ENCODE measurements at regions not wholly inside any gene's neighbourhood (a gene's known extent, or its start where the extent isn't known, plus 50 kb on each side); places are given as distances from the start of the nearest gene placed in this dataset.

DNA sequence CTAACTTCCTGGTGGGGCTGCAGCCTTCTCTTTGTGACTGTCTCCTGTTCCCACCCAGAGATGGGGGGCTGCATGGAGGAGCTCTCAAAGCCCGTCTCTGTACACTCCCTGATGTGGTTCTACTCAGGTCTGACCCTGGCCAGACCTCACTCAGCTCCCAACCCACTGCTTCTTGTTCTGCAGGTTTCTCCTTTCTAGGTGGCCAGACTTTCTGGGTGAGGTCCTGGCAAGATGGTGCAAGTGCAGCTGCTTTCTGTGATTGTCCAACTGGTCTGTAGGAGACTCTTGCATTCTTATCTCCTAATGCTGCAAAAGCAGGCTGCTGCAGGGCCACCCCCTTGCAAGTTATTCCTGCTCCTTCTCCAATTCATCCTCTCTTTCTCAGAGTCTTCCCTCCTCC lies 77.4 kb upstream of the XCR1 start (continued):
- TF ChIP-seq, protein P1, sequence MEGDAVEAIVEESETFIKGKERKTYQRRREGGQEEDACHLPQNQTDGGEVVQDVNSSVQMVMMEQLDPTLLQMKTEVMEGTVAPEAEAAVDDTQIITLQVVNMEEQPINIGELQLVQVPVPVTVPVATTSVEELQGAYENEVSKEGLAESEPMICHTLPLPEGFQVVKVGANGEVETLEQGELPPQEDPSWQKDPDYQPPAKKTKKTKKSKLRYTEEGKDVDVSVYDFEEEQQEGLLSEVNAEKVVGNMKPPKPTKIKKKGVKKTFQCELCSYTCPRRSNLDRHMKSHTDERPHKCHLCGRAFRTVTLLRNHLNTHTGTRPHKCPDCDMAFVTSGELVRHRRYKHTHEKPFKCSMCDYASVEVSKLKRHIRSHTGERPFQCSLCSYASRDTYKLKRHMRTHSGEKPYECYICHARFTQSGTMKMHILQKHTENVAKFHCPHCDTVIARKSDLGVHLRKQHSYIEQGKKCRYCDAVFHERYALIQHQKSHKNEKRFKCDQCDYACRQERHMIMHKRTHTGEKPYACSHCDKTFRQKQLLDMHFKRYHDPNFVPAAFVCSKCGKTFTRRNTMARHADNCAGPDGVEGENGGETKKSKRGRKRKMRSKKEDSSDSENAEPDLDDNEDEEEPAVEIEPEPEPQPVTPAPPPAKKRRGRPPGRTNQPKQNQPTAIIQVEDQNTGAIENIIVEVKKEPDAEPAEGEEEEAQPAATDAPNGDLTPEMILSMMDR (IDR thresholded peaks at IDR 0.05; ENCODE audit: poor library complexity, severe bottlenecking): no peak

DNA sequence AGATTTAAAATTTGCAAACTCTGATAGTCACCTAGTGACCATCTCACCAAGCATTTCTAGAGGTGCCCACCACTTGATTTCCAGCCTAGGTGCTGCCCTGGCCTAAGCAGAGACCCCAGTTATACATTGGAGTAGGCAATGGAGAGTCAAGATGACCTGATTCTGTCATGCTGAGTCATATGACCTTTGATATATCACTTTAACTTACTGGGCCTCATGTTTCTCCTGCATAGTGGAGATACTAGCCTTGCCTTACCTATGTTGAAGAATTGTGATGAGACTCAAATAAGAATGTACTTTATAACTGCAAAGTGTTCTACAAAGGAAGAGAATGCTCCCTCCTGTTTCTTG lies 75.5 kb upstream of the XCR1 start:
- H3K9ac ChIP-seq (ENCODE audit: low read length): no peak overlapping the region
- H3K27ac ChIP-seq (ENCODE audit: low read length): no peak overlapping the region
- no peak overlapping the region for H3K4me3 ChIP-seq (ENCODE audit: low read length)
- TF ChIP-seq RAD21 (conservative IDR thresholded peaks at IDR 0.05) (no peak), POLR2AphosphoS5 (IDR thresholded peaks at IDR 0.05) (no peak), TAF1 (IDR thresholded peaks at IDR 0.05; ENCODE audit: low read depth) (no peak), SMC3 (conservative IDR thresholded peaks at IDR 0.05; ENCODE audit: poor library complexity) (no peak), MXI1 (conservative IDR thresholded peaks at IDR 0.05; ENCODE audit: poor library complexity, severe bottlenecking) (no peak), EP300 (conservative IDR thresholded peaks at IDR 0.05; ENCODE audit: poor library complexity, severe bottlenecking) (no peak), EZH2 (IDR thresholded peaks at IDR 0.05; ENCODE audit: borderline replicate concordance, insufficient read depth, low read length, poor library complexity, severe bottlenecking) (no peak)
- TF ChIP-seq, protein P1 (IDR thresholded peaks at IDR 0.05; ENCODE audit: poor library complexity, severe bottlenecking): no peak
- TF ChIP-seq, protein P2, sequence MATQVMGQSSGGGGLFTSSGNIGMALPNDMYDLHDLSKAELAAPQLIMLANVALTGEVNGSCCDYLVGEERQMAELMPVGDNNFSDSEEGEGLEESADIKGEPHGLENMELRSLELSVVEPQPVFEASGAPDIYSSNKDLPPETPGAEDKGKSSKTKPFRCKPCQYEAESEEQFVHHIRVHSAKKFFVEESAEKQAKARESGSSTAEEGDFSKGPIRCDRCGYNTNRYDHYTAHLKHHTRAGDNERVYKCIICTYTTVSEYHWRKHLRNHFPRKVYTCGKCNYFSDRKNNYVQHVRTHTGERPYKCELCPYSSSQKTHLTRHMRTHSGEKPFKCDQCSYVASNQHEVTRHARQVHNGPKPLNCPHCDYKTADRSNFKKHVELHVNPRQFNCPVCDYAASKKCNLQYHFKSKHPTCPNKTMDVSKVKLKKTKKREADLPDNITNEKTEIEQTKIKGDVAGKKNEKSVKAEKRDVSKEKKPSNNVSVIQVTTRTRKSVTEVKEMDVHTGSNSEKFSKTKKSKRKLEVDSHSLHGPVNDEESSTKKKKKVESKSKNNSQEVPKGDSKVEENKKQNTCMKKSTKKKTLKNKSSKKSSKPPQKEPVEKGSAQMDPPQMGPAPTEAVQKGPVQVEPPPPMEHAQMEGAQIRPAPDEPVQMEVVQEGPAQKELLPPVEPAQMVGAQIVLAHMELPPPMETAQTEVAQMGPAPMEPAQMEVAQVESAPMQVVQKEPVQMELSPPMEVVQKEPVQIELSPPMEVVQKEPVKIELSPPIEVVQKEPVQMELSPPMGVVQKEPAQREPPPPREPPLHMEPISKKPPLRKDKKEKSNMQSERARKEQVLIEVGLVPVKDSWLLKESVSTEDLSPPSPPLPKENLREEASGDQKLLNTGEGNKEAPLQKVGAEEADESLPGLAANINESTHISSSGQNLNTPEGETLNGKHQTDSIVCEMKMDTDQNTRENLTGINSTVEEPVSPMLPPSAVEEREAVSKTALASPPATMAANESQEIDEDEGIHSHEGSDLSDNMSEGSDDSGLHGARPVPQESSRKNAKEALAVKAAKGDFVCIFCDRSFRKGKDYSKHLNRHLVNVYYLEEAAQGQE (IDR thresholded peaks at IDR 0.05; ENCODE audit: borderline replicate concordance): no peak
- H3K9me3 ChIP-seq (ENCODE audit: low read length): no peaks in the 10 kb centered on the region
- no peaks in the 10 kb centered on the region for H3K9me2 ChIP-seq (ENCODE audit: insufficient read depth, low read length)
- no peaks in the 10 kb centered on the region for H3K27me3 ChIP-seq (ENCODE audit: insufficient read depth, low read depth, low read length)
- H3F3A ChIP-seq (ENCODE audit: insufficient read depth, low read length, poor library complexity, severe bottlenecking): no peaks in the 10 kb centered on the region
- no peaks in the 10 kb centered on the region for H3K36me3 ChIP-seq (ENCODE audit: insufficient read depth, low read length)
- no peaks in the 10 kb centered on the region for H4K20me1 ChIP-seq (ENCODE audit: insufficient read depth)
- H3K4me2 ChIP-seq (ENCODE audit: low read length): no peak overlapping the region
- no peaks in the 10 kb centered on the region for H3K79me2 ChIP-seq (replicated peaks; ENCODE audit: insufficient read depth, low read length)
- H2AFZ ChIP-seq (ENCODE audit: low read depth, low read length): no peak overlapping the region
